Endodermal cell (in vitro differentiated cells): ENCODE measurements at regions not wholly inside any gene's neighbourhood (a gene's known extent, or its start where the extent isn't known, plus 50 kb on each side); places are given as distances from the start of the nearest gene placed in this dataset.
A peak's percentile ranks its signal among the peaks of the same experiment; 100 is the strongest.

Experiments
- DNase-seq: peaks from one replicate; pipeline ENCODE4 v3.0.0-alpha.2; 2017
- H3K27ac ChIP-seq: 2 replicates; pipeline ENCODE4 v1.5.1; 2013; ENCODE audit warnings: mild to moderate bottlenecking, low read depth, low read length, moderate library complexity
- H3K27me3 ChIP-seq: 2 replicates; pipeline ENCODE4 v1.6.1; 2013; ENCODE audit warnings: mild to moderate bottlenecking, low read length, moderate library complexity; ENCODE audit not compliant: insufficient read depth, control insufficient read depth, poor library complexity, severe bottlenecking
- H3K36me3 ChIP-seq: 2 replicates; pipeline ENCODE4 v1.7.0; 2013; ENCODE audit warnings: mild to moderate bottlenecking, low read length, moderate library complexity; ENCODE audit not compliant: control insufficient read depth, insufficient read depth
- H3K4me1 ChIP-seq: one replicate; pipeline ENCODE4 v1.7.0; 2013; ENCODE audit warnings: low read length; ENCODE audit not compliant: control insufficient read depth, insufficient read depth
- H3K4me3 ChIP-seq: 2 replicates; pipeline ENCODE4 v1.5.1; 2013; ENCODE audit warnings: mild to moderate bottlenecking, low read length, moderate library complexity
- H3K9ac ChIP-seq: 2 replicates; pipeline ENCODE4 v1.6.1; 2013; ENCODE audit warnings: mild to moderate bottlenecking, low read length, moderate library complexity; ENCODE audit not compliant: poor library complexity, severe bottlenecking; ENCODE audit errors: extremely low read depth
- H3K9me3 ChIP-seq: 2 replicates; pipeline ENCODE4 v1.6.1; 2013; ENCODE audit warnings: mild to moderate bottlenecking, low read length, moderate library complexity; ENCODE audit not compliant: control insufficient read depth
- H3K27ac Mint-ChIP-seq: 2 replicates; pipeline ENCODE4 v1.8.0; 2020; ENCODE audit warnings: mixed read lengths
- H3K27me3 Mint-ChIP-seq: 2 replicates; pipeline ENCODE4 v1.8.0; 2021; ENCODE audit warnings: mild to moderate bottlenecking, mixed read lengths; ENCODE audit not compliant: insufficient read depth
- H3K36me3 Mint-ChIP-seq: 2 replicates; pipeline ENCODE4 v1.8.0; 2020; ENCODE audit warnings: low read depth, mixed read lengths
- H3K4me1 Mint-ChIP-seq: 2 replicates; pipeline ENCODE4 v1.8.0; 2020; ENCODE audit warnings: mixed read lengths
- H3K4me3 Mint-ChIP-seq: 2 replicates; pipeline ENCODE4 v1.8.0; 2020; ENCODE audit warnings: mild to moderate bottlenecking, moderate library complexity, mixed read lengths
- H3K9me3 Mint-ChIP-seq: 2 replicates; pipeline ENCODE4 v1.8.0; 2020; ENCODE audit warnings: mild to moderate bottlenecking, mixed read lengths
- CTCF ChIP-seq: fragments of 200-600 bp; sonication (generic); conservative IDR thresholded peaks from 2 replicates; pipeline ENCODE4 v1.5.0; 2021; ENCODE audit warnings: antibody characterized with exemption, mild to moderate bottlenecking
- WGBS, 2 experiments: methylation state at CpG; one replicate each; pipeline versions ENCODE4 v1.1.5 to v1.1.7; 2013; ENCODE audit warnings: missing lambda C conversion rate in 2 of 2, mixed read lengths in 1 of 2; ENCODE audit not compliant: insufficient coverage in 1 of 2, insufficient read length in 1 of 2; 5-methylcytosine and 5-hydroxymethylcytosine counted together

- no peak for TF ChIP-seq CTCF
- no peaks in the 10 kb centered on the region for H3K36me3 Mint-ChIP-seq
- no peaks in the 10 kb centered on the region for H3K36me3 ChIP-seq
- H3K4me3 ChIP-seq = no peak overlapping the region
- H3K4me1 Mint-ChIP-seq = peaks cover 38% of the 10 kb centered on the region
- H3K9ac ChIP-seq = no peak overlapping the region
- no peak overlapping the region for H3K27ac ChIP-seq
- H3K9me3 ChIP-seq = no peaks in the 10 kb centered on the region
- 97% methylated on average over 3 of the region's 3 CpGs for WGBS, 2 experiments
- H3K4me1 ChIP-seq = peaks cover 7% of the 10 kb centered on the region
- no peak for DNase-seq
- H3K9me3 Mint-ChIP-seq = no peaks in the 10 kb centered on the region
- no peaks in the 10 kb centered on the region for H3K27me3 ChIP-seq
- no peaks in the 10 kb centered on the region for H3K27me3 Mint-ChIP-seq
- no peak overlapping the region for H3K27ac Mint-ChIP-seq
- H3K4me3 Mint-ChIP-seq = no peak overlapping the region
These were observed 206.7 kb upstream of the JARID2 start for GRCh38 chr6:15039136-15039535.

GRCh38 chr6:15042938-15043337 is 202.9 kb upstream of the JARID2 start:
- WGBS, 2 experiments = 94 to 96% methylated on average over 2 to 4 of the region's 4 CpGs
- H3K4me1 ChIP-seq = no peaks in the 10 kb centered on the region
- Mint-ChIP-seq H3K36me3 (no peaks in the 10 kb centered on the region), H3K4me1 (peaks cover 41% of the 10 kb centered on the region), H3K27ac (peak overlapping the region; percentile 82), H3K9me3 (no peaks in the 10 kb centered on the region), H3K4me3 (no peak overlapping the region), H3K27me3 (no peaks in the 10 kb centered on the region)
- H3K27ac ChIP-seq = no peak overlapping the region
- H3K36me3 ChIP-seq = no peaks in the 10 kb centered on the region
- no peaks in the 10 kb centered on the region for H3K27me3 ChIP-seq
- DNase-seq = no peak
- H3K9me3 ChIP-seq = no peaks in the 10 kb centered on the region
- no peak for TF ChIP-seq CTCF
- H3K4me3 ChIP-seq = no peak overlapping the region
- H3K9ac ChIP-seq = no peak overlapping the region

GRCh38 chr6:15044146-15044882 is 201.6 kb upstream of the JARID2 start:
- Mint-ChIP-seq H3K9me3 (no peaks in the 10 kb centered on the region), H3K27ac (peak overlapping the region; percentile 82), H3K4me1 (peaks cover 34% of the 10 kb centered on the region), H3K36me3 (no peaks in the 10 kb centered on the region), H3K27me3 (no peaks in the 10 kb centered on the region), H3K4me3 (no peak overlapping the region)
- H3K9me3 ChIP-seq = no peaks in the 10 kb centered on the region
- H3K27me3 ChIP-seq = no peaks in the 10 kb centered on the region
- no peaks in the 10 kb centered on the region for H3K36me3 ChIP-seq
- no peak for DNase-seq
- H3K4me1 ChIP-seq = no peaks in the 10 kb centered on the region
- no peak overlapping the region for H3K9ac ChIP-seq
- TF ChIP-seq CTCF = no peak
- 71 to 90% methylated on average over 2 to 4 of the region's 4 CpGs for WGBS, 2 experiments
- H3K27ac ChIP-seq = no peak overlapping the region
- H3K4me3 ChIP-seq = no peak overlapping the region
